Neural crest cell (in vitro differentiated cells): ENCODE measurements at regions not wholly inside any gene's neighbourhood (a gene's known extent, or its start where the extent isn't known, plus 50 kb on each side); places are given as distances from the start of the nearest gene placed in this dataset.

Source experiments
- DNase-seq: peaks from one replicate; pipeline ENCODE4 v3.0.0; 2021; ENCODE audit warnings: low read depth, mixed read lengths, low spot score
- H3K27ac Mint-ChIP-seq: one replicate; pipeline ENCODE4 v1.8.0; 2021; ENCODE audit warnings: mild to moderate bottlenecking, mixed read lengths; ENCODE audit not compliant: unreplicated experiment
- H3K27me3 Mint-ChIP-seq: 2 replicates; pipeline ENCODE4 v1.8.0; 2021; ENCODE audit warnings: low read depth, mild to moderate bottlenecking, mixed read lengths
- H3K36me3 Mint-ChIP-seq: 2 replicates; pipeline ENCODE4 v1.8.0; 2021; ENCODE audit warnings: low read depth, mild to moderate bottlenecking, mixed read lengths
- H3K4me1 Mint-ChIP-seq: 2 replicates; pipeline ENCODE4 v1.8.0; 2021; ENCODE audit warnings: mixed read lengths
- H3K4me3 Mint-ChIP-seq: one replicate; pipeline ENCODE4 v1.8.0; 2021; ENCODE audit warnings: mild to moderate bottlenecking, mixed read lengths
- H3K9me3 Mint-ChIP-seq: 2 replicates; pipeline ENCODE4 v1.8.0; 2021; ENCODE audit warnings: mixed read lengths
- TF ChIP-seq, protein P1 (sequence below): fragments of 200-600 bp; sonication (generic); conservative IDR thresholded peaks from 2 replicates; pipeline ENCODE4 v1.5.0; 2021; ENCODE audit warnings: antibody characterized with exemption, mild to moderate bottlenecking

GRCh38 chr14:26702721-26703230 is 104.9 kb upstream of the NOVA1 start:
- H3K4me3 Mint-ChIP-seq, result no peak overlapping the region
- no peak overlapping the region for H3K27ac Mint-ChIP-seq
- peaks cover 3% of the 10 kb centered on the region for H3K9me3 Mint-ChIP-seq
- DNase-seq, result no peak
- no peaks in the 10 kb centered on the region for H3K36me3 Mint-ChIP-seq
- TF ChIP-seq, protein P1, sequence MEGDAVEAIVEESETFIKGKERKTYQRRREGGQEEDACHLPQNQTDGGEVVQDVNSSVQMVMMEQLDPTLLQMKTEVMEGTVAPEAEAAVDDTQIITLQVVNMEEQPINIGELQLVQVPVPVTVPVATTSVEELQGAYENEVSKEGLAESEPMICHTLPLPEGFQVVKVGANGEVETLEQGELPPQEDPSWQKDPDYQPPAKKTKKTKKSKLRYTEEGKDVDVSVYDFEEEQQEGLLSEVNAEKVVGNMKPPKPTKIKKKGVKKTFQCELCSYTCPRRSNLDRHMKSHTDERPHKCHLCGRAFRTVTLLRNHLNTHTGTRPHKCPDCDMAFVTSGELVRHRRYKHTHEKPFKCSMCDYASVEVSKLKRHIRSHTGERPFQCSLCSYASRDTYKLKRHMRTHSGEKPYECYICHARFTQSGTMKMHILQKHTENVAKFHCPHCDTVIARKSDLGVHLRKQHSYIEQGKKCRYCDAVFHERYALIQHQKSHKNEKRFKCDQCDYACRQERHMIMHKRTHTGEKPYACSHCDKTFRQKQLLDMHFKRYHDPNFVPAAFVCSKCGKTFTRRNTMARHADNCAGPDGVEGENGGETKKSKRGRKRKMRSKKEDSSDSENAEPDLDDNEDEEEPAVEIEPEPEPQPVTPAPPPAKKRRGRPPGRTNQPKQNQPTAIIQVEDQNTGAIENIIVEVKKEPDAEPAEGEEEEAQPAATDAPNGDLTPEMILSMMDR, result no peak
- no peaks in the 10 kb centered on the region for H3K27me3 Mint-ChIP-seq
- peaks cover 5% of the 10 kb centered on the region for H3K4me1 Mint-ChIP-seq

DNA sequence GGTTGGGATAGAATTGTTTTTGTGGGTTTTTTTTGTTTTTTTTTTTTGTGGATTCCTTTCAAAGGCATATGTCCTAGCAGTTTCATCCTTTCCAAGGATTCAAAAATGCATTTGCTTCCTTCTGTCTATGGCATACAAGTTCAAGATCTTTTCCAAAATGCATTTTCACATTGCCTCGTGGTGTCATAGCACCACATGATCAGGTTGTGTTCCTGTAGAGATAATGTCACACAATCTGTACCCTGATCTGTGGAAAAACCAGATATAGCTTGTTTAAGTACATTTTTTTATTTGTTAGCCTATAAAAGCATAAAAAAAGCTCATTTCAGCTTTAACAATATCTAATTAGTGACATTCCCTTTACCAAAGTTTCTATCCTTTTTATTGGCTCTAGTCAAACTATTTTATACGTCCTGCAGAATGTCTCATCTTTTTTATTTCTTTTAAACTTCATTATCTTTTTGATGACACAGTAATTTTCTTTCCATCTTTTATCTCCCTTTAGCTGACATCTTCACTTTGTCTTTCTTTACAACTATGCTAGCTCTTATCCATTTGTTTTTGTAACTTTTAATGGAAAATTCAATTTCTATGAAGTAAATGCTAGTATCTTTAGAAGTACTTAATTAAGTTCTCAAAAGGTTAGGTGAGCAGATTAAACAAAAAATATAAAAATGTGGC is 106.0 kb upstream of the NOVA1 start:
- Mint-ChIP-seq H3K4me1 (peaks cover 5% of the 10 kb centered on the region), H3K27me3 (no peaks in the 10 kb centered on the region), H3K27ac (no peak overlapping the region), H3K4me3 (no peak overlapping the region), H3K36me3 (no peaks in the 10 kb centered on the region), H3K9me3 (peaks cover 3% of the 10 kb centered on the region)
- DNase-seq, result no peak
- TF ChIP-seq, protein P1, result no peak

DNA sequence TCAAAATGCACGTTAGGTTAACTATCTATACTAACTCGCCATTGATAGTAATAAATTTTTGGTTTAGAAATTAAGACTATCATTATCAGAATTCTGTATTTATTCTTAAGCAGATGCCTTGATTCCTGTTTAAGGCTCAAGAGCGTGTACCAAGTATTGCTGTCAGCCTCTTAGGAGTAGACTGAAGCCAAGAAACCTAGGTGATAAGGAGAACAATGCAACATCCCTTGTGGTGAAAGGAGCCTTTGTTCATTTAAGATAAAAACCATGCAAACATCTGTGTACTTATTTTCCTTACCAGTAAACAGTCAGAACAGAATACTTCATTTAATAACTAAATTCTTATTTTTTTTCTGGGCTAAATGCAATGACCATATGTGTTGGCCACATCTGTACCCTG is 109.4 kb upstream of the NOVA1 start:
- no peak overlapping the region for H3K27ac Mint-ChIP-seq
- H3K27me3 Mint-ChIP-seq, result no peaks in the 10 kb centered on the region
- DNase-seq, result no peak
- H3K9me3 Mint-ChIP-seq, result no peaks in the 10 kb centered on the region
- H3K36me3 Mint-ChIP-seq, result no peaks in the 10 kb centered on the region
- H3K4me3 Mint-ChIP-seq, result no peak overlapping the region
- H3K4me1 Mint-ChIP-seq, result peaks cover 5% of the 10 kb centered on the region
- TF ChIP-seq, protein P1, result no peak

DNA sequence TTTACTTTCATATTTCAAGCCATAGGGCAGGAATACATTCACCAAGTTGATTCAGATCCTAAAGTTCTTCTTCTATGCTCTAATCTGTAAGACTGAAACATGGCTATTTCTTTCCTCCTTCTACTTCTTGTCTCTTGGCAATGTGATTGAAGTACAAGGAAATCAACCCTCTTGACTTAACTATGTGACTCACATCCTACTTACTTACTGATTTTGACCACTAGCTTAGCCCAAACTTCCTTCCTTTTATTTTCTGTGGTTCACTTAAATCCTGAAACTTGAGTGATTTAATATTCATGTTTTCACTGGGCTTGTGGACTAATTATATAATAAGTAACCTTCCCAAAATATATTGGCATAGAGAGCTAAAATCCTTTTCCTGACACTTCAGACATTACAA is 111.2 kb upstream of the NOVA1 start:
- no peaks in the 10 kb centered on the region for H3K4me1 Mint-ChIP-seq

GRCh38 chr14:26719514-26719913 is 121.7 kb upstream of the NOVA1 start:
- TF ChIP-seq, protein P1, result no peak
- DNase-seq, result no peak
- H3K4me3 Mint-ChIP-seq, result no peak overlapping the region
- H3K36me3 Mint-ChIP-seq, result no peaks in the 10 kb centered on the region
- H3K4me1 Mint-ChIP-seq, result no peaks in the 10 kb centered on the region
- H3K27me3 Mint-ChIP-seq, result no peaks in the 10 kb centered on the region
- H3K9me3 Mint-ChIP-seq, result peaks cover 4% of the 10 kb centered on the region
- H3K27ac Mint-ChIP-seq, result no peak overlapping the region

More for the DNA sequence above, 111.2 kb upstream of the NOVA1 start:
- no peaks in the 10 kb centered on the region for H3K36me3 Mint-ChIP-seq
- DNase-seq, result no peak
- TF ChIP-seq, protein P1, result no peak
- H3K4me3 Mint-ChIP-seq, result no peak overlapping the region
- no peaks in the 10 kb centered on the region for H3K9me3 Mint-ChIP-seq
- H3K27ac Mint-ChIP-seq, result no peak overlapping the region
- H3K27me3 Mint-ChIP-seq, result no peaks in the 10 kb centered on the region
